Gastrocnemius medialis (tissue), 4 donors: ENCODE measurements at regions not wholly inside any gene's neighbourhood (a gene's known extent, or its start where the extent isn't known, plus 50 kb on each side); places are given as distances from the start of the nearest gene placed in this dataset.

Experiments
- POLR2A ChIP-seq, 2 donors: fragments of 450-650 bp; IDR thresholded peaks; one replicate each; pipeline ENCODE4 v1.6.1; 2017; ENCODE audit warnings: antibody characterized with exemption in 2 of 2, mild to moderate bottlenecking in 2 of 2, moderate library complexity in 2 of 2
- TF ChIP-seq, protein P1 (sequence below), 5 experiments: fragments of 450-650 bp in 3 of 5; fragments of 200-600 bp in 2 of 5; sonication (generic) in 2 of 5; IDR thresholded peaks in 4 of 5; conservative IDR thresholded peaks in 1 of 5; 1 replicate in 4 of 5; 2 replicates in 1 of 5; pipeline ENCODE4 v1.5.1; 2016 to 2019; ENCODE audit warnings: antibody characterized with exemption in 5 of 5, mild to moderate bottlenecking in 3 of 5, moderate library complexity in 3 of 5

DNA sequence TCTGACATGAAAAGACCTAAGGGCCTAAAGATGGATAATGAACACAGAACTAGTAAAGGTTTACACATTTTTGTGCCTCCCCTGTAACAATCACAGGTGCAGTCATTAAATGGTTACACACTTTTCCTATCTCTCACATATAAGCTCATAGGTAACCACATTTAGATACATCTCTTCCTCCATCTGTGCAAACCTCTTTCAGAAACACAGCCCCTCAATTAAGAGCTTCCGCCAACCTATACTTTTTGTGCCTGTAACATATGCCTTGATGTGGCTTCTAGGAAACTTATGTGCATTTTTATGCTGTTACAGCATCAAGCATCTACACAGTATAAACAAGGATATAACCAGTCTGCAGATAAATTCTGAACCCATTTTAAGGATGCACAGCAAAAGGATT lies 643.3 kb downstream of the BCL11A start:
- TF ChIP-seq, protein P1, sequence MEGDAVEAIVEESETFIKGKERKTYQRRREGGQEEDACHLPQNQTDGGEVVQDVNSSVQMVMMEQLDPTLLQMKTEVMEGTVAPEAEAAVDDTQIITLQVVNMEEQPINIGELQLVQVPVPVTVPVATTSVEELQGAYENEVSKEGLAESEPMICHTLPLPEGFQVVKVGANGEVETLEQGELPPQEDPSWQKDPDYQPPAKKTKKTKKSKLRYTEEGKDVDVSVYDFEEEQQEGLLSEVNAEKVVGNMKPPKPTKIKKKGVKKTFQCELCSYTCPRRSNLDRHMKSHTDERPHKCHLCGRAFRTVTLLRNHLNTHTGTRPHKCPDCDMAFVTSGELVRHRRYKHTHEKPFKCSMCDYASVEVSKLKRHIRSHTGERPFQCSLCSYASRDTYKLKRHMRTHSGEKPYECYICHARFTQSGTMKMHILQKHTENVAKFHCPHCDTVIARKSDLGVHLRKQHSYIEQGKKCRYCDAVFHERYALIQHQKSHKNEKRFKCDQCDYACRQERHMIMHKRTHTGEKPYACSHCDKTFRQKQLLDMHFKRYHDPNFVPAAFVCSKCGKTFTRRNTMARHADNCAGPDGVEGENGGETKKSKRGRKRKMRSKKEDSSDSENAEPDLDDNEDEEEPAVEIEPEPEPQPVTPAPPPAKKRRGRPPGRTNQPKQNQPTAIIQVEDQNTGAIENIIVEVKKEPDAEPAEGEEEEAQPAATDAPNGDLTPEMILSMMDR (IDR thresholded peaks at IDR 0.05 in 4 of 5, conservative IDR thresholded peaks at IDR 0.05 in 1 of 5): no peak
- TF ChIP-seq POLR2A (IDR thresholded peaks at IDR 0.05): no peak
